AG10803 (cell line): ENCODE measurements at regions not wholly inside any gene's neighbourhood (a gene's known extent, or its start where the extent isn't known, plus 50 kb on each side); places are given as distances from the start of the nearest gene placed in this dataset.

Experiments used
- DNase-seq: peaks from one replicate; pipeline ENCODE4 v3.0.0; 2010; ENCODE audit warnings: low read depth
- H3K4me3 ChIP-seq: 2 replicates; pipeline ENCODE4 v1.5.1; 2011; ENCODE audit warnings: mild to moderate bottlenecking, low read length, control low read depth
- TF ChIP-seq, protein P1 (sequence below): conservative IDR thresholded peaks from 2 replicates; pipeline ENCODE4 v1.5.1; 2011; ENCODE audit warnings: mild to moderate bottlenecking, low read length, control low read depth, inconsistent platforms

- no peak for DNase-seq
- TF ChIP-seq, protein P1, sequence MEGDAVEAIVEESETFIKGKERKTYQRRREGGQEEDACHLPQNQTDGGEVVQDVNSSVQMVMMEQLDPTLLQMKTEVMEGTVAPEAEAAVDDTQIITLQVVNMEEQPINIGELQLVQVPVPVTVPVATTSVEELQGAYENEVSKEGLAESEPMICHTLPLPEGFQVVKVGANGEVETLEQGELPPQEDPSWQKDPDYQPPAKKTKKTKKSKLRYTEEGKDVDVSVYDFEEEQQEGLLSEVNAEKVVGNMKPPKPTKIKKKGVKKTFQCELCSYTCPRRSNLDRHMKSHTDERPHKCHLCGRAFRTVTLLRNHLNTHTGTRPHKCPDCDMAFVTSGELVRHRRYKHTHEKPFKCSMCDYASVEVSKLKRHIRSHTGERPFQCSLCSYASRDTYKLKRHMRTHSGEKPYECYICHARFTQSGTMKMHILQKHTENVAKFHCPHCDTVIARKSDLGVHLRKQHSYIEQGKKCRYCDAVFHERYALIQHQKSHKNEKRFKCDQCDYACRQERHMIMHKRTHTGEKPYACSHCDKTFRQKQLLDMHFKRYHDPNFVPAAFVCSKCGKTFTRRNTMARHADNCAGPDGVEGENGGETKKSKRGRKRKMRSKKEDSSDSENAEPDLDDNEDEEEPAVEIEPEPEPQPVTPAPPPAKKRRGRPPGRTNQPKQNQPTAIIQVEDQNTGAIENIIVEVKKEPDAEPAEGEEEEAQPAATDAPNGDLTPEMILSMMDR: no peak
- no peak overlapping the region for H3K4me3 ChIP-seq
Observed at GRCh38 chr7:52197221-52197620, 838.2 kb upstream of the POM121L12 start.

GRCh38 chr7:52195664-52196063 is 839.8 kb upstream of the POM121L12 start:
- H3K4me3 ChIP-seq: no peak overlapping the region
- DNase-seq: no peak
- TF ChIP-seq, protein P1: no peak

DNA sequence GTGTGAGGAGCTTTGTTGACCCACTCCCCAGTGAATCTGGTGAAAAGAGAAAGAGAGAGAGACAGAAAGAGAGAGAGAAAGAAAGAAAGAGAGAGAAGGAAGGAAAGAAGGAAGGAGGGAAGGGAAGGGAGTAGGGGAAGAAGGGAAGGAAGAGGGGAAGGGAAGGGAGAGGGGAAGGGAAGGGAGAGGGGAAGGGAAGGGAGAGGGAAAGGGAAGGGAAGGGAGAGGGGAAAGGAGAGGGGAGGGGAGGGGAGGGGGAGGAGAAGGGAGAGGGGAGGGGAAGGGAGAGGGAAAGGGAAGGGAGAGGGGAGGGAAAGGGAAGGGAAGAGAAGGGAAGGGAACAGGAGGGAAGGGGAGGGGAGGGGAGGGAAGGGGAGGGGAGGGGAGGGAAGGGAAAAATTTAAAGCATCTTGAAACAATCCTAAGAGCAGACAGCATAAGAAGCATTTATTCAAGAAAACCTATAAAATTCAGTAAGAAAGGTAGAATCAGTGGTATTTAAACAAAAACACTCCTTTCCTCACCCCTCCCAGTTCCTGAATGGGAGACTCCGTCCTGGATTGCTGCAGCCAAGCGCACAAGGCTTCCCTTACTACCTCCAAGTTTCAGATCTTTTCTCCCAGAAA is 846.2 kb upstream of the POM121L12 start:
- TF ChIP-seq, protein P1: no peak
- no peak overlapping the region for H3K4me3 ChIP-seq
- DNase-seq: no peak

GRCh38 chr7:52184006-52184703 is 851.3 kb upstream of the POM121L12 start:
- H3K4me3 ChIP-seq: no peak overlapping the region
- no peak for DNase-seq
- TF ChIP-seq, protein P1: no peak

- TF ChIP-seq, protein P1: no peak
Observed at GRCh38 chr7:52179934-52180333, 855.5 kb upstream of the POM121L12 start.

GRCh38 chr7:52168085-52168484 is 851.5 kb upstream of the COBL start:
- TF ChIP-seq, protein P1: no peak
- no peak overlapping the region for H3K4me3 ChIP-seq
- no peak for DNase-seq

More at GRCh38 chr7:52179934-52180333, 855.5 kb upstream of the POM121L12 start:
- H3K4me3 ChIP-seq: no peak overlapping the region
- DNase-seq: no peak

DNA sequence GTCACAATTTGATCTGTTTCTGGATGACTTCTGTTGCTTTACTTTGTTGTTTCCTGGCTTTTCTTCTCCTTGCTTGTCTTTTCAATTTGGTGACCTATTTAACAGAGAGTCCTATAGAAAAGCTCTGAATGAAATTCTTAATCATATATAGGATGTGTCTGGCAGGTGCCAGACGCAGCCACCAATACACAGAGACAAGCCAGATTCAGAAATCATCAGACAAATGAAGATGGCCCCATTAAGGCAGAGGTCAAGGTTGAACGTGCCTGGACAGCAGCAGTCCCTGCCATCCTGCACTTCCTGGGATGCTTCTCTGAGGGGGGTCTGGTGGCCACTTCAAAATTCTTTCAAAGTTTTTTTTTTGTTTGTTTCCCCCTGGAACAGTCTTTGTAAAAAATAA is 846.7 kb upstream of the COBL start:
- TF ChIP-seq, protein P1: no peak
- no peak overlapping the region for H3K4me3 ChIP-seq
- DNase-seq: no peak
